MM.1S (cell line): ENCODE measurements at regions not wholly inside any gene's neighbourhood (a gene's known extent, or its start where the extent isn't known, plus 50 kb on each side); places are given as distances from the start of the nearest gene placed in this dataset.

ENCODE experiments used
- EZH2 ChIP-seq: fragments of 300-600 bp; sonication (generic); optimal IDR thresholded peaks from 2 replicates; pipeline ENCODE3; 2017; ENCODE audit warnings: low read depth, mild to moderate bottlenecking, antibody characterized with exemption, low read length, mixed read lengths
- EZH2phosphoT487 ChIP-seq: fragments of 300-600 bp; sonication (generic); IDR thresholded peaks from 2 replicates; pipeline ENCODE4 v1.6.1; 2018; ENCODE audit warnings: antibody characterized with exemption, low read length
- TF ChIP-seq, protein P1 (sequence below): fragments of 300-600 bp; sonication (generic); IDR thresholded peaks from 2 replicates; pipeline ENCODE4 v1.5.1; 2016; ENCODE audit warnings: antibody characterized with exemption, low read length, mixed read lengths

DNA sequence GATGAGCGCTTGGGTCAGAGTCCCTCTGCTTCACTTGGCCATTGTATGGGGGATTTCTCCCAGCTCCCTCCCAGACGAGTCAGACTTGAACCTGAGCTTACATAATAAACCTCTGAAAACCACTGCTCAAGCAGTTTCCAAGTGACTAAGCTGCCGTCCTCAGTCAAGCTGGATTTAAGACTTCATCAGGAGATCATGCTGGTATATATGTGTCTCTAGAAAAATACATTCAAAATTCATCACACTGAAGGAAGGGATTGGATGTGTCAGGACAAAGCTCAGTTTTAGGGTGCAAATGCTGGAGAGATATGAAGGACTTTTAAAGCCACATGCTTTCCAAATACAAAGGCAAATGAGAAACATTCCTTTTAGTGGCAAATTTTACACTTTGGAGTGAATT is 114.3 kb downstream of the QDPR start:
- TF ChIP-seq, protein P1, sequence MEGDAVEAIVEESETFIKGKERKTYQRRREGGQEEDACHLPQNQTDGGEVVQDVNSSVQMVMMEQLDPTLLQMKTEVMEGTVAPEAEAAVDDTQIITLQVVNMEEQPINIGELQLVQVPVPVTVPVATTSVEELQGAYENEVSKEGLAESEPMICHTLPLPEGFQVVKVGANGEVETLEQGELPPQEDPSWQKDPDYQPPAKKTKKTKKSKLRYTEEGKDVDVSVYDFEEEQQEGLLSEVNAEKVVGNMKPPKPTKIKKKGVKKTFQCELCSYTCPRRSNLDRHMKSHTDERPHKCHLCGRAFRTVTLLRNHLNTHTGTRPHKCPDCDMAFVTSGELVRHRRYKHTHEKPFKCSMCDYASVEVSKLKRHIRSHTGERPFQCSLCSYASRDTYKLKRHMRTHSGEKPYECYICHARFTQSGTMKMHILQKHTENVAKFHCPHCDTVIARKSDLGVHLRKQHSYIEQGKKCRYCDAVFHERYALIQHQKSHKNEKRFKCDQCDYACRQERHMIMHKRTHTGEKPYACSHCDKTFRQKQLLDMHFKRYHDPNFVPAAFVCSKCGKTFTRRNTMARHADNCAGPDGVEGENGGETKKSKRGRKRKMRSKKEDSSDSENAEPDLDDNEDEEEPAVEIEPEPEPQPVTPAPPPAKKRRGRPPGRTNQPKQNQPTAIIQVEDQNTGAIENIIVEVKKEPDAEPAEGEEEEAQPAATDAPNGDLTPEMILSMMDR, result no peak
- TF ChIP-seq EZH2phosphoT487 (no peak), EZH2 (no peak)
